B cell (primary cell): ENCODE measurements at regions not wholly inside any gene's neighbourhood (a gene's known extent, or its start where the extent isn't known, plus 50 kb on each side); places are given as distances from the start of the nearest gene placed in this dataset.

ENCODE experiments used
- ATAC-seq: fragments of 200-7000 bp; cut with Tn5 transposase; one replicate; pipeline ENCODE4 v1.10.0; 2021; ENCODE audit warnings: low read depth, mild to moderate bottlenecking, moderate number of reproducible peaks, moderate library complexity
- CTCF ChIA-PET: fragments of 350-600 bp; sonication (Branson Sonifier 250); formaldehyde crosslinking; loops from one replicate; lab custom pipeline; 2021; ENCODE audit warnings: antibody characterized with exemption, inconsistent platforms; lab: Charles Lee
- POLR2A ChIA-PET: fragments of 350-600 bp; sonication (Branson Sonifier 250); formaldehyde crosslinking; loops from one replicate; lab custom pipeline; 2021; ENCODE audit warnings: antibody characterized with exemption; lab: Charles Lee
- DNase-seq: peaks from one replicate; pipeline ENCODE4 v3.0.0; 2013
- H2AFZ ChIP-seq: 2 replicates; pipeline ENCODE4 v1.6.1; 2012; ENCODE audit warnings: mild to moderate bottlenecking, low read depth, low read length; ENCODE audit not compliant: insufficient read depth, poor library complexity, severe bottlenecking
- H3K27ac ChIP-seq, 2 donors: 1 replicate in 1 of 2; 2 replicates in 1 of 2; pipeline ENCODE4 v1.5.1; 2012 to 2013; ENCODE audit warnings: low read length in 2 of 2, mild to moderate bottlenecking in 2 of 2, moderate library complexity in 1 of 2
- H3K27me3 ChIP-seq, 4 experiments: fragments of 200-600 bp in 1 of 4; sonication (generic) in 1 of 4; replicated peaks in 1 of 4; 1 replicate in 2 of 4; 2 replicates in 2 of 4; pipeline versions ENCODE4 v1.6.1 to v1.7.0; 2013 to 2016; ENCODE audit warnings: low read length in 3 of 4, mild to moderate bottlenecking in 2 of 4, mixed read lengths in 1 of 4, moderate library complexity in 1 of 4; ENCODE audit not compliant: insufficient read depth in 4 of 4, control insufficient read depth in 3 of 4; ENCODE audit errors: control extremely low read depth in 1 of 4
- H3K36me3 ChIP-seq, 2 experiments: replicated peaks in 1 of 2; 1 replicate in 1 of 2; 2 replicates in 1 of 2; pipeline versions ENCODE4 v1.6.1 to v1.7.1; 2013; ENCODE audit warnings: low read length in 1 of 2; ENCODE audit not compliant: insufficient read depth in 2 of 2, control insufficient read depth in 1 of 2; ENCODE audit errors: control extremely low read depth in 1 of 2, extremely low read depth in 1 of 2
- H3K4me1 ChIP-seq, 2 donors: fragments of 200-600 bp in 1 of 2; sonication (generic) in 1 of 2; 1 replicate in 1 of 2; 2 replicates in 1 of 2; pipeline versions ENCODE4 v1.5.1 to v1.6.1; 2013 to 2017; ENCODE audit warnings: low read length in 2 of 2; ENCODE audit not compliant: control insufficient read depth in 2 of 2, insufficient read depth in 2 of 2
- H3K4me2 ChIP-seq: replicated peaks from 2 replicates; pipeline ENCODE3; 2012; ENCODE audit warnings: mild to moderate bottlenecking, low read depth, low read length; ENCODE audit not compliant: poor library complexity, severe bottlenecking
- H3K4me3 ChIP-seq, 5 experiments: fragments of 200-600 bp in 1 of 5; sonication (generic) in 1 of 5; 1 replicate in 3 of 5; 2 replicates in 2 of 5; pipeline versions ENCODE4 v1.5.1 to v1.7.0; 2011 to 2016; ENCODE audit warnings: low read length in 4 of 5, mild to moderate bottlenecking in 4 of 5, low read depth in 2 of 5, control low read depth in 1 of 5, moderate library complexity in 1 of 5; ENCODE audit not compliant: insufficient read depth in 1 of 5; ENCODE audit errors: control extremely low read depth in 1 of 5, extremely low read depth in 1 of 5
- H3K79me2 ChIP-seq: fragments of 200-600 bp; sonication (generic); one replicate; pipeline ENCODE4 v1.6.0; 2016; ENCODE audit warnings: low read length; ENCODE audit not compliant: control insufficient read depth, insufficient read depth
- H3K9ac ChIP-seq: fragments of 200-600 bp; sonication (generic); 2 replicates; pipeline ENCODE4 v1.6.1; 2017; ENCODE audit warnings: mild to moderate bottlenecking, low read length, moderate library complexity
- H3K9me3 ChIP-seq, 3 donors: one replicate each; pipeline versions ENCODE4 v1.6.1 to v1.7.1; 2013; ENCODE audit warnings: low read length in 2 of 3; ENCODE audit not compliant: control insufficient read depth in 2 of 3, insufficient read depth in 1 of 3; ENCODE audit errors: control extremely low read depth in 1 of 3
- H4K20me1 ChIP-seq: 2 replicates; pipeline ENCODE4 v1.6.0; 2012; ENCODE audit warnings: mild to moderate bottlenecking, low read length; ENCODE audit not compliant: insufficient read depth, control insufficient read depth, poor library complexity, severe bottlenecking
- H3K27ac Mint-ChIP-seq: one replicate; pipeline ENCODE4 v1.8.0; 2021; ENCODE audit warnings: mixed read lengths
- H3K27me3 Mint-ChIP-seq: one replicate; pipeline ENCODE4 v1.8.0; 2021; ENCODE audit warnings: mixed read lengths
- H3K4me1 Mint-ChIP-seq: one replicate; pipeline ENCODE4 v1.8.0; 2021; ENCODE audit warnings: mixed read lengths
- H3K4me3 Mint-ChIP-seq: one replicate; pipeline ENCODE4 v1.8.0; 2021; ENCODE audit warnings: mixed read lengths
- H3K9me3 Mint-ChIP-seq: one replicate; pipeline ENCODE4 v1.8.0; 2022; ENCODE audit warnings: mixed read lengths; ENCODE audit not compliant: insufficient read depth
- EZH2 ChIP-seq: IDR thresholded peaks from 2 replicates; pipeline ENCODE4 v1.6.1; 2012; ENCODE audit warnings: borderline replicate concordance, low read depth, mild to moderate bottlenecking, moderate library complexity, low read length; ENCODE audit not compliant: insufficient read depth, poor library complexity, severe bottlenecking
- WGBS: methylation state at CpG from one replicate; pipeline ENCODE4 v1.1.5; 2013; ENCODE audit warnings: missing lambda C conversion rate; ENCODE audit not compliant: insufficient coverage; 5-methylcytosine and 5-hydroxymethylcytosine counted together
- intact Hi-C: fragments of 100-400 bp; cut with micrococcal nuclease; formaldehyde crosslinking; loops from one replicate; pipeline ENCODE4 v1.10.0; 2022
- TF ChIP-seq, protein P1 (sequence below): fragments of 200-600 bp; IDR thresholded peaks from one replicate; pipeline ENCODE4 v1.8.0; 2022; ENCODE audit warnings: antibody characterized with exemption, mild to moderate bottlenecking

DNA sequence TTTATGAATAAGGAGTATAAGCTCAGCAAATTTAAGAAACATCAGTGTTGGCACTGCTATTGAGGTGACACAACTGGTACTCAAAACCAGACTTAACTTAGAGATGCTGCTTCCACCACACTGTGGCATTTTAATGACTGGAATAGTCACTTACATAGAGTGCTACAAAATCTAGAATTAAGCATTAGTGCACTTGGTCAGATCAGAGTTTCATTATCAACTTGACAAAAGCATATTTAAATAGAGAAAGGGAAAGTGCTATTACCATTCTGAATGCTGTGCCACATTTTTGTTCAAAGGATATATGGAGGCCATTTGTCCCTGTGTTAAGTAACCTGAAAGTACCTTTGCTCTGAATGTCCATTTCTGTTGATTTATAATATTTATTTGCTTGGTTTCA, 800.7 kb upstream of the ALCAM start:
- no peak overlapping the region for H3K4me2 ChIP-seq
- no peak overlapping the region for H3K4me3 ChIP-seq
- no peak for TF ChIP-seq EZH2
- TF ChIP-seq, protein P1, sequence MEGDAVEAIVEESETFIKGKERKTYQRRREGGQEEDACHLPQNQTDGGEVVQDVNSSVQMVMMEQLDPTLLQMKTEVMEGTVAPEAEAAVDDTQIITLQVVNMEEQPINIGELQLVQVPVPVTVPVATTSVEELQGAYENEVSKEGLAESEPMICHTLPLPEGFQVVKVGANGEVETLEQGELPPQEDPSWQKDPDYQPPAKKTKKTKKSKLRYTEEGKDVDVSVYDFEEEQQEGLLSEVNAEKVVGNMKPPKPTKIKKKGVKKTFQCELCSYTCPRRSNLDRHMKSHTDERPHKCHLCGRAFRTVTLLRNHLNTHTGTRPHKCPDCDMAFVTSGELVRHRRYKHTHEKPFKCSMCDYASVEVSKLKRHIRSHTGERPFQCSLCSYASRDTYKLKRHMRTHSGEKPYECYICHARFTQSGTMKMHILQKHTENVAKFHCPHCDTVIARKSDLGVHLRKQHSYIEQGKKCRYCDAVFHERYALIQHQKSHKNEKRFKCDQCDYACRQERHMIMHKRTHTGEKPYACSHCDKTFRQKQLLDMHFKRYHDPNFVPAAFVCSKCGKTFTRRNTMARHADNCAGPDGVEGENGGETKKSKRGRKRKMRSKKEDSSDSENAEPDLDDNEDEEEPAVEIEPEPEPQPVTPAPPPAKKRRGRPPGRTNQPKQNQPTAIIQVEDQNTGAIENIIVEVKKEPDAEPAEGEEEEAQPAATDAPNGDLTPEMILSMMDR = no peak
- intact Hi-C loops = no loop called here
- ChIA-PET CTCF (no interaction called here), POLR2A (no interaction called here)
- Mint-ChIP-seq H3K4me3 (no peak overlapping the region), H3K27me3 (no peaks in the 10 kb centered on the region), H3K9me3 (no peaks in the 10 kb centered on the region), H3K27ac (no peak overlapping the region), H3K4me1 (peaks cover 5% of the 10 kb centered on the region)
- no peaks in the 10 kb centered on the region for H3K79me2 ChIP-seq
- H3K4me1 ChIP-seq = no peaks in the 10 kb centered on the region
- no peak overlapping the region for H3K9ac ChIP-seq
- DNase-seq (no peak), ATAC-seq (no peak)
- H3K36me3 ChIP-seq = no peaks in the 10 kb centered on the region
- H4K20me1 ChIP-seq = no peaks in the 10 kb centered on the region
- H2AFZ ChIP-seq = no peak overlapping the region
- H3K27me3 ChIP-seq = no peaks in the 10 kb centered on the region
- H3K9me3 ChIP-seq = peaks cover 0 to 1% (median 0%) of the 10 kb centered on the region in 3 donors
- H3K27ac ChIP-seq = no peak overlapping the region

DNA sequence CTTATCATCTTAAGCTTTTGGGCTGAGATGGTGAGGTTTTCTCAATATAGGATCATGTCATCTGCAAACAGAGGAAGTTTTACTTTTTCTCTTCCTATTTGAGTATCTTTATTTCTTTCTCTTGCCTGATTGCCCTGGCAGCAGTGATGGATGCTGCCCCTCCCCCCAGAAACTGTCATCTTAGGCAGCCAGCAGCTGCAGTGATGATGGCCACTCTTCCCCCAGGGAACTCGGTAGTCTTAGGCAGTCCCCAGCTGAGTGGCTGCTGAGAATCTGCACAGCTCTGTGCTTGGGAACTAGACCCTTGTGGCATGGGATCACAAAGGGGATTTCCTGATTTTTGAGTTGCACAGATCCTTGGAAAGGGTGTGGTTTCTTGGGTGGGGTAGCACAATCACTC, 791.1 kb upstream of the ALCAM start:
- H3K9me3 Mint-ChIP-seq = peaks cover 20% of the 10 kb centered on the region
- POLR2A ChIA-PET = no interaction called here
- Histone ChIP-seq H3K36me3 (no peaks in the 10 kb centered on the region), H3K9ac (no peak overlapping the region), H2AFZ (no peak overlapping the region), H3K4me1 (no peaks in the 10 kb centered on the region), H3K4me2 (no peak overlapping the region), H4K20me1 (no peaks in the 10 kb centered on the region), H3K79me2 (no peaks in the 10 kb centered on the region), H3K27me3 (no peaks in the 10 kb centered on the region), H3K9me3 (peaks cover 0 to 38% (median 30%) of the 10 kb centered on the region in 3 donors), H3K4me3 (no peak overlapping the region), H3K27ac (no peak overlapping the region)
- H3K27ac Mint-ChIP-seq = no peak overlapping the region
- DNase-seq (no peak), ATAC-seq (no peak)
- CTCF ChIA-PET = no interaction called here
- no peaks in the 10 kb centered on the region for H3K4me1 Mint-ChIP-seq
- no peak for TF ChIP-seq EZH2
- TF ChIP-seq, protein P1 = no peak
- 88% methylated on average over 1 of the region's 1 CpG for WGBS
- intact Hi-C loops = no loop called here
- H3K4me3 Mint-ChIP-seq = no peak overlapping the region
- no peaks in the 10 kb centered on the region for H3K27me3 Mint-ChIP-seq
